MM.1S (cell line): ENCODE measurements at regions not wholly inside any gene's neighbourhood (a gene's known extent, or its start where the extent isn't known, plus 50 kb on each side); places are given as distances from the start of the nearest gene placed in this dataset.
"Not testable (repeated sequence)": the region's sequence is repeated elsewhere in the genome, so short reads cannot be mapped to it uniquely, and the experiment has no call there.

ENCODE experiments used
- DNase-seq: peaks from one replicate; pipeline ENCODE4 v3.0.0-alpha.2; 2015
- H2AFZ ChIP-seq: fragments of 300-600 bp; sonication (generic); 2 replicates; pipeline ENCODE4 v1.6.0; 2016; ENCODE audit warnings: antibody characterized with exemption, low read length
- H3F3A ChIP-seq: fragments of 300-600 bp; sonication (generic); 2 replicates; pipeline ENCODE4 v1.6.1; 2016; ENCODE audit warnings: mild to moderate bottlenecking, antibody characterized with exemption, low read length, moderate library complexity, mixed read lengths; ENCODE audit not compliant: insufficient read depth
- H3K27ac ChIP-seq: fragments of 300-600 bp; sonication (generic); 2 replicates; pipeline ENCODE4 v1.5.1; 2016; ENCODE audit warnings: mild to moderate bottlenecking, low read length
- H3K27me3 ChIP-seq: fragments of 300-600 bp; sonication (generic); replicated peaks from 2 replicates; pipeline ENCODE4 v1.6.0; 2016; ENCODE audit warnings: low read length; ENCODE audit not compliant: insufficient read depth
- H3K36me3 ChIP-seq: fragments of 300-600 bp; sonication (generic); replicated peaks from 2 replicates; pipeline ENCODE4 v1.6.1; 2016; ENCODE audit warnings: mild to moderate bottlenecking, low read length, mixed read lengths; ENCODE audit not compliant: insufficient read depth
- H3K4me1 ChIP-seq: fragments of 300-600 bp; sonication (generic); 2 replicates; pipeline ENCODE4 v1.6.1; 2016; ENCODE audit warnings: low read length, mixed read lengths
- H3K4me2 ChIP-seq: fragments of 300-600 bp; sonication (generic); 2 replicates; pipeline ENCODE4 v1.6.0; 2016; ENCODE audit warnings: low read depth, low read length
- H3K4me3 ChIP-seq: fragments of 300-600 bp; sonication (generic); 2 replicates; pipeline ENCODE4 v1.5.1; 2016; ENCODE audit warnings: low read length, mixed read lengths
- H3K79me2 ChIP-seq: fragments of 300-600 bp; sonication (generic); 2 replicates; pipeline ENCODE4 v1.6.1; 2016; ENCODE audit warnings: mixed run types, low read length, mixed read lengths
- H3K9ac ChIP-seq: fragments of 300-600 bp; sonication (generic); 2 replicates; pipeline ENCODE4 v1.6.1; 2016; ENCODE audit warnings: low read length, mixed read lengths
- H3K9me2 ChIP-seq: fragments of 300-600 bp; sonication (generic); replicated peaks from 2 replicates; pipeline ENCODE4 v1.6.1; 2016; ENCODE audit warnings: mild to moderate bottlenecking, low read length, mixed read lengths; ENCODE audit not compliant: insufficient read depth
- H3K9me3 ChIP-seq: fragments of 300-600 bp; sonication (generic); replicated peaks from 2 replicates; pipeline ENCODE4 v1.6.1; 2016; ENCODE audit warnings: mild to moderate bottlenecking, low read length, mixed read lengths; ENCODE audit not compliant: insufficient read depth
- H4K20me1 ChIP-seq: fragments of 300-600 bp; sonication (generic); 2 replicates; pipeline ENCODE4 v1.6.1; 2016; ENCODE audit warnings: mild to moderate bottlenecking, low read length, moderate library complexity, mixed read lengths; ENCODE audit not compliant: insufficient read depth
- CTCF ChIP-seq: fragments of 300-600 bp; sonication (generic); IDR thresholded peaks from 2 replicates; pipeline ENCODE4 v1.5.1; 2016; ENCODE audit warnings: antibody characterized with exemption, low read length, mixed read lengths
- EZH2 ChIP-seq: fragments of 300-600 bp; sonication (generic); optimal IDR thresholded peaks from 2 replicates; pipeline ENCODE3; 2017; ENCODE audit warnings: low read depth, mild to moderate bottlenecking, antibody characterized with exemption, low read length, mixed read lengths
- EZH2phosphoT487 ChIP-seq: fragments of 300-600 bp; sonication (generic); IDR thresholded peaks from 2 replicates; pipeline ENCODE4 v1.6.1; 2018; ENCODE audit warnings: antibody characterized with exemption, low read length

GRCh38 chr1:221604390-221604789, 137.5 kb downstream of the DUSP10 start:
- H3K9ac ChIP-seq, H3K36me3 ChIP-seq, H3K9me3 ChIP-seq, H3K9me2 ChIP-seq, DNase-seq, H3K4me1 ChIP-seq, H3F3A ChIP-seq, H3K27ac ChIP-seq, H4K20me1 ChIP-seq, H3K4me3 ChIP-seq, H3K27me3 ChIP-seq, H3K79me2 ChIP-seq, H3K4me2 ChIP-seq, H2AFZ ChIP-seq: not testable (repeated sequence)

- H3K36me3 ChIP-seq, result no peaks in the 10 kb centered on the region
- no peaks in the 10 kb centered on the region for H3K27me3 ChIP-seq
- no peaks in the 10 kb centered on the region for H3K9me2 ChIP-seq
- H3K4me2 ChIP-seq, result no peak overlapping the region
- no peak overlapping the region for H3K4me3 ChIP-seq
- no peaks in the 10 kb centered on the region for H4K20me1 ChIP-seq
- no peaks in the 10 kb centered on the region for H3K9me3 ChIP-seq
- no peaks in the 10 kb centered on the region for H3K4me1 ChIP-seq
- no peaks in the 10 kb centered on the region for H3K79me2 ChIP-seq
- H2AFZ ChIP-seq, result no peak overlapping the region
- TF ChIP-seq EZH2 (no peak), EZH2phosphoT487 (no peak), CTCF (no peak)
- H3K27ac ChIP-seq, result no peak overlapping the region
- no peak for DNase-seq
- H3K9ac ChIP-seq, result no peak overlapping the region
- H3F3A ChIP-seq, result no peaks in the 10 kb centered on the region
Measured at GRCh38 chr1:221604948-221605347, 136.9 kb downstream of the DUSP10 start.

- Histone ChIP-seq H3K9me3 (no peaks in the 10 kb centered on the region), H3K9ac (no peak overlapping the region)
Measured at GRCh38 chr1:221605569-221605968, 136.3 kb downstream of the DUSP10 start.

GRCh38 chr1:221606256-221606655, 135.6 kb downstream of the DUSP10 start:
- H4K20me1 ChIP-seq, result no peaks in the 10 kb centered on the region
- no peaks in the 10 kb centered on the region for H3K9me3 ChIP-seq
- no peaks in the 10 kb centered on the region for H3K4me1 ChIP-seq
- H3F3A ChIP-seq, result no peaks in the 10 kb centered on the region
- H3K36me3 ChIP-seq, result no peaks in the 10 kb centered on the region
- H3K9ac ChIP-seq, result no peak overlapping the region
- no peaks in the 10 kb centered on the region for H3K27me3 ChIP-seq
- no peak for DNase-seq
- H2AFZ ChIP-seq, result no peak overlapping the region
- no peak overlapping the region for H3K4me3 ChIP-seq
- H3K4me2 ChIP-seq, result no peak overlapping the region
- TF ChIP-seq EZH2 (no peak), CTCF (no peak), EZH2phosphoT487 (no peak)
- no peak overlapping the region for H3K27ac ChIP-seq
- H3K79me2 ChIP-seq, result no peaks in the 10 kb centered on the region
- H3K9me2 ChIP-seq, result no peaks in the 10 kb centered on the region

More at GRCh38 chr1:221605569-221605968, 136.3 kb downstream of the DUSP10 start:
- no peaks in the 10 kb centered on the region for H4K20me1 ChIP-seq
- H3K4me3 ChIP-seq, result no peak overlapping the region
- no peaks in the 10 kb centered on the region for H3K9me2 ChIP-seq
- no peak overlapping the region for H3K27ac ChIP-seq
- H3K27me3 ChIP-seq, result no peaks in the 10 kb centered on the region
- no peak for TF ChIP-seq EZH2
- TF ChIP-seq EZH2phosphoT487, result no peak
- TF ChIP-seq CTCF, result no peak
- H3K36me3 ChIP-seq, result no peaks in the 10 kb centered on the region
- no peak overlapping the region for H2AFZ ChIP-seq
- H3K79me2 ChIP-seq, result no peaks in the 10 kb centered on the region
- H3F3A ChIP-seq, result no peaks in the 10 kb centered on the region
- no peak overlapping the region for H3K4me2 ChIP-seq
- DNase-seq, result no peak
- no peaks in the 10 kb centered on the region for H3K4me1 ChIP-seq
